ENCODE measurements at regions not wholly inside any gene's neighbourhood (a gene's known extent, or its start where the extent isn't known, plus 50 kb on each side); places are given as distances from the start of the nearest gene placed in this dataset.

DNA sequence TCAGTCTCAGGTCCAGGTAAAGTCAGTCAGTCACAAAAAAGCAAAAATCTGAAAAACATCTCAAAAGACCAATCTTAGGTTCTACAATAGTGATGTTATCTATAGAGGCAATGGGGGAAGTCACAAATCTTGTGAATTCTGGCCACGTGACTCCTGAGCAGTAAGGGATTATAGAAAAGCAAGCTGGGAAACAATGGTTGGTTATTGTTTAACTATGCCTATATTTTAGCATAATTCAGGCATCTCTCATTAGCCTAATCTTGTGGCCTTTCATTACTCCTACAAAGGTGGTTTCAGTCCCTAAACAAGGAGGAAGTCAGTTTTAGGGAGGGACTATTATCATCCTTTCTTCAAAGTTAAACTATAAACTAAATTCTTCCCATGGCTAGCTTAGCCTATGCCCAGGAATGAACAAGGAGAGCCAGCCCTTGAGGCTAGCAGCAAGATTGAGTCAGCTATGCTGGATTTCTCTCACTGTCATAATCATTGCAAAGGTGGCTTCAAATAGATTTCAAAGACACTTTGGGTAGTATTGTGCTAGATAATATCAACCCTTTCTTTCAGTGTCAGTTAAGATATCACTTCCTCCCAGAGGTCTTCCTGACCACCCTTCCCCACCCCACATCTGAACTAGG lies 56.4 kb upstream of the ITGA6 start:
- H3K9ac ChIP-seq (ENCODE audit: low read length) = no peak overlapping the region

DNA sequence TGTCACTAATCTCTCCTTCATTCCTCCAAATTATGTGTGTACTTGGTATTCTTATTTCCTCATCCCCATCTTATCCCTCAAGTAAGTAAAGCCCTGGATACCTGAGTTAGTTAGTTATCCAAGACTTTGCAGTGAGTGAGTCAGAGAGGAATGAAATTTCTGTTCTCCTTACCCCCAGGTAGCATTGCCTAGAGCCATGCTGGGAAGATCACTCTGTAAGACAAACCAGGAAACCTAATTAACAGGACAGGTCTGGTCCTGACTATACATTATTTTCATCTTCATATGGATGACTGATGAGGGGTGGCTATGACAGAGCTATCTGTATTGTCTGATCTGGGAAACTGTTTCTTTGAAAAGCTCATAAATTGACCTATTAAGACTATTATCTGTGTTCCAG lies 55.0 kb upstream of the ITGA6 start:
- no peaks in the 10 kb centered on the region for H3K36me3 ChIP-seq (replicated peaks; ENCODE audit: low read depth, low read length)
- H3K9me3 ChIP-seq (ENCODE audit: insufficient read depth, low read length) = no peaks in the 10 kb centered on the region
- no peak overlapping the region for H3K4me2 ChIP-seq (ENCODE audit: low read length)
- no peak overlapping the region for H3K27ac ChIP-seq (ENCODE audit: low read length)
- 0 out of 2 replicates have a peak, but pooled peaks cover 4% of the 10 kb centered on the region for H3K4me1 ChIP-seq (ENCODE audit: low read length)
- no peaks in the 10 kb centered on the region for H3K79me2 ChIP-seq (ENCODE audit: low read length)
- H3K4me3 ChIP-seq (ENCODE audit: low read length) = no peak overlapping the region
- no peak overlapping the region for H3K9ac ChIP-seq (ENCODE audit: low read length)
- TF ChIP-seq EZH2phosphoT487 (IDR thresholded peaks at IDR 0.05; ENCODE audit: low read depth) = no peak
- TF ChIP-seq, protein P1, sequence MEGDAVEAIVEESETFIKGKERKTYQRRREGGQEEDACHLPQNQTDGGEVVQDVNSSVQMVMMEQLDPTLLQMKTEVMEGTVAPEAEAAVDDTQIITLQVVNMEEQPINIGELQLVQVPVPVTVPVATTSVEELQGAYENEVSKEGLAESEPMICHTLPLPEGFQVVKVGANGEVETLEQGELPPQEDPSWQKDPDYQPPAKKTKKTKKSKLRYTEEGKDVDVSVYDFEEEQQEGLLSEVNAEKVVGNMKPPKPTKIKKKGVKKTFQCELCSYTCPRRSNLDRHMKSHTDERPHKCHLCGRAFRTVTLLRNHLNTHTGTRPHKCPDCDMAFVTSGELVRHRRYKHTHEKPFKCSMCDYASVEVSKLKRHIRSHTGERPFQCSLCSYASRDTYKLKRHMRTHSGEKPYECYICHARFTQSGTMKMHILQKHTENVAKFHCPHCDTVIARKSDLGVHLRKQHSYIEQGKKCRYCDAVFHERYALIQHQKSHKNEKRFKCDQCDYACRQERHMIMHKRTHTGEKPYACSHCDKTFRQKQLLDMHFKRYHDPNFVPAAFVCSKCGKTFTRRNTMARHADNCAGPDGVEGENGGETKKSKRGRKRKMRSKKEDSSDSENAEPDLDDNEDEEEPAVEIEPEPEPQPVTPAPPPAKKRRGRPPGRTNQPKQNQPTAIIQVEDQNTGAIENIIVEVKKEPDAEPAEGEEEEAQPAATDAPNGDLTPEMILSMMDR (IDR thresholded peaks at IDR 0.05; ENCODE audit: low read depth, low read length) = no peak
- no peak overlapping the region for H2AFZ ChIP-seq (ENCODE audit: low read depth, low read length)
- H4K20me1 ChIP-seq (ENCODE audit: insufficient read depth, low read length) = no peaks in the 10 kb centered on the region
- peaks cover 35% of the 10 kb centered on the region for H3K27me3 ChIP-seq (ENCODE audit: low read depth, low read length)

More for the DNA sequence above, 56.4 kb upstream of the ITGA6 start:
- no peak overlapping the region for H2AFZ ChIP-seq (ENCODE audit: low read depth, low read length)
- no peaks in the 10 kb centered on the region for H3K36me3 ChIP-seq (replicated peaks; ENCODE audit: low read depth, low read length)
- H3K27ac ChIP-seq (ENCODE audit: low read length) = no peak overlapping the region
- no peaks in the 10 kb centered on the region for H3K9me3 ChIP-seq (ENCODE audit: insufficient read depth, low read length)
- no peaks in the 10 kb centered on the region for H4K20me1 ChIP-seq (ENCODE audit: insufficient read depth, low read length)
- 0 out of 2 replicates have a peak, but pooled peaks cover 4% of the 10 kb centered on the region for H3K4me1 ChIP-seq (ENCODE audit: low read length)
- H3K79me2 ChIP-seq (ENCODE audit: low read length) = no peaks in the 10 kb centered on the region
- TF ChIP-seq, protein P1 (IDR thresholded peaks at IDR 0.05; ENCODE audit: low read depth, low read length) = no peak
- TF ChIP-seq EZH2phosphoT487 (IDR thresholded peaks at IDR 0.05; ENCODE audit: low read depth) = no peak
- H3K27me3 ChIP-seq (ENCODE audit: low read depth, low read length) = peaks cover 35% of the 10 kb centered on the region
- no peak overlapping the region for H3K4me3 ChIP-seq (ENCODE audit: low read length)
- no peak overlapping the region for H3K4me2 ChIP-seq (ENCODE audit: low read length)

DNA sequence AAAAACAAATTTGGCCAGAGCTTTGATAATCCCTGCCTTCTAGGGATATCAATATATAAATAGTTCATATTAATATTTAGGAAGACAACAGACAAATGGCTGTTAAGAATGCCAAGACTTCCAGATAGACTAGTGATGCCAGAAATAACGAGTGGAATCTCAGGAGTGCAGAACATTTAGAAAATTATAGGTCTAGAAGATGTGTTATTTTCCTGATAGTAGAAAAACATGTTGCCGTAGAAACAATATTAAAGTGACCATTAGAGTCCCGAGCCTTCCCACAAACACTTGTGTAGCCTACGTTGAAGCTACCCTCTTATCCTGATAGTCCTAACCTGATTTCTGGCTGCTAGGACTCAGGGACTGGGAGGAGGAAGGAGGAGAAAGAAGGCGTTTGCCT lies 54.3 kb upstream of the ITGA6 start:
- 0 out of 2 replicates have a peak, but pooled peaks cover 4% of the 10 kb centered on the region for H3K4me1 ChIP-seq (ENCODE audit: low read length)
- no peak overlapping the region for H3K4me3 ChIP-seq (ENCODE audit: low read length)
- H3K79me2 ChIP-seq (ENCODE audit: low read length) = no peaks in the 10 kb centered on the region
- H2AFZ ChIP-seq (ENCODE audit: low read depth, low read length) = no peak overlapping the region
- TF ChIP-seq, protein P1 (IDR thresholded peaks at IDR 0.05; ENCODE audit: low read depth, low read length) = no peak
- TF ChIP-seq EZH2phosphoT487 (IDR thresholded peaks at IDR 0.05; ENCODE audit: low read depth) = no peak
- H3K27me3 ChIP-seq (ENCODE audit: low read depth, low read length) = peaks cover 35% of the 10 kb centered on the region
- H4K20me1 ChIP-seq (ENCODE audit: insufficient read depth, low read length) = no peaks in the 10 kb centered on the region
- H3K9ac ChIP-seq (ENCODE audit: low read length) = no peak overlapping the region
- H3K36me3 ChIP-seq (replicated peaks; ENCODE audit: low read depth, low read length) = no peaks in the 10 kb centered on the region
- H3K4me2 ChIP-seq (ENCODE audit: low read length) = no peak overlapping the region
- H3K9me3 ChIP-seq (ENCODE audit: insufficient read depth, low read length) = no peaks in the 10 kb centered on the region
- H3K27ac ChIP-seq (ENCODE audit: low read length) = no peak overlapping the region

DNA sequence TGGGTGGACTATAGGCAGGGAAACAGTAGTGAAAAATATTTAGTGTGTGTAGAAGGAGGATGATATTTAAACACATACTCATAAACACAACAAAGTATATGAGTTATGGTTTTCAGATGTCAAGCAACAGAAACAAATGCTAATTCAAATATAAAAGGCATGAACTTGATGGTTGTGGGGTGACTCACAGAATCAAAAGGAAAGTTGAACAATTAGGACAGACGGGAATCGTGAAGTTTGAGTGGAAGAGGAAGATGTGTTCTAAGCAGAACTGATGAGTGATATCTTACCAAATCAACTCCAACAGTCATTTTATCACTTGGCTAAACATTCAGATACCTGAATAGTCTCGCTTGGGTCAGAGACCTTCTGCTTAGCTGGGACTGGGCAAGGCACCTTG lies 53.6 kb upstream of the ITGA6 start:
- H4K20me1 ChIP-seq (ENCODE audit: insufficient read depth, low read length) = no peaks in the 10 kb centered on the region

More for the DNA sequence above, 53.6 kb upstream of the ITGA6 start:
- H3K9me3 ChIP-seq (ENCODE audit: insufficient read depth, low read length) = no peaks in the 10 kb centered on the region
- H3K4me1 ChIP-seq (ENCODE audit: low read length) = 0 out of 2 replicates have a peak, but pooled peaks cover 4% of the 10 kb centered on the region
- no peak overlapping the region for H3K27ac ChIP-seq (ENCODE audit: low read length)
- H2AFZ ChIP-seq (ENCODE audit: low read depth, low read length) = no peak overlapping the region
- TF ChIP-seq, protein P1 (IDR thresholded peaks at IDR 0.05; ENCODE audit: low read depth, low read length) = no peak
- TF ChIP-seq EZH2phosphoT487 (IDR thresholded peaks at IDR 0.05; ENCODE audit: low read depth) = no peak
- no peak overlapping the region for H3K4me2 ChIP-seq (ENCODE audit: low read length)
- no peaks in the 10 kb centered on the region for H3K36me3 ChIP-seq (replicated peaks; ENCODE audit: low read depth, low read length)
- no peak overlapping the region for H3K9ac ChIP-seq (ENCODE audit: low read length)
- no peak overlapping the region for H3K4me3 ChIP-seq (ENCODE audit: low read length)
- peaks cover 35% of the 10 kb centered on the region for H3K27me3 ChIP-seq (ENCODE audit: low read depth, low read length)
- no peaks in the 10 kb centered on the region for H3K79me2 ChIP-seq (ENCODE audit: low read length)

Measured in OCI-LY3 (cell line).